ENCODE measurements at regions not wholly inside any gene's neighbourhood (a gene's known extent, or its start where the extent isn't known, plus 50 kb on each side); places are given as distances from the start of the nearest gene placed in this dataset.

DNA sequence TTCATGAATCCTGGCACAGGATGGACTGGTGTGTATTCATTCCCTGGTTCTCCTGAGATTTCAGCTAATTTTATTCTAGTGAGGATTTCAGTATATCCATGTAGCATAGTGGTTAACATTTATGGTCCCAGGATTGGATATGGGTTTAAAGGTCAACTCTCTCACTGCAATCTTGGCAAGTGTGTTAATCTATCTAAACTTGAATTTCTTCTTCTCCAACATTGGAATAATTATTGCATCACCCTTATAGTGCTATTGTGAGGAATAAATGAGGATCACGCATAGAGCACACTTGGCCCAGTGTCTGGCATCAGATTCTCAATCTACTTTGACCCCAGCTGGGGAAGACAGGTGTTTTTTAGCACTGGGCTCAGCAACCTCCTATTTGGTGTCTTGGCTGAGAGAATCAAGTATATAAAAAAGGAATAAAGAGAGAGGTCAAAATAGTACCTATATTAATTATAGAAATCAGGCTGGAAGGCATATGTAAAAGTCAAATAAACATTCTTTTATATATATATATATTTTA, 531.2 kb upstream of the ATP2B1 start:
- Histone ChIP-seq H3K36me3 (ENCODE audit: control insufficient read depth in 2 of 2, insufficient read depth in 2 of 2, low read length in 1 of 2) (no peaks in the 10 kb centered on the region), H3K79me2 (ENCODE audit: control insufficient read depth, insufficient read depth, low read length) (no peaks in the 10 kb centered on the region), H3K4me3 (no peak overlapping the region), H3K9me3 (replicated peaks; ENCODE audit: control insufficient read depth, insufficient read depth, low read length) (no peaks in the 10 kb centered on the region; the same call in 2 of the 3 replicates), H3K4me1 (ENCODE audit: control insufficient read depth, insufficient read depth, low read length) (no peaks in the 10 kb centered on the region), H2AFZ (ENCODE audit: control insufficient read depth, low read depth, low read length) (no peak overlapping the region), H3K9ac (ENCODE audit: control insufficient read depth, insufficient read depth, low read length) (no peak overlapping the region), H3K4me2 (ENCODE audit: control insufficient read depth, insufficient read depth) (no peak overlapping the region), H3K27ac (ENCODE audit: control insufficient read depth, insufficient read depth) (no peak overlapping the region), H3K27me3 (replicated peaks in 1 of 2; ENCODE audit: control insufficient read depth in 2 of 2, insufficient read depth in 2 of 2, low read length in 1 of 2) (no peaks in the 10 kb centered on the region; a peak in 1 of 4 replicates), H4K20me1 (ENCODE audit: control insufficient read depth, insufficient read depth) (no peaks in the 10 kb centered on the region)
- ChIA-PET POLR2A (no interaction called here), CTCF (no interaction called here), SMC1A (ENCODE audit: uncharacterized antibody, unreplicated experiment) (no interaction called here), RAD21 (ENCODE audit: unreplicated experiment) (no interaction called here)
- in situ Hi-C loops (cut with MboI): no loop called here
- DNase-seq (ENCODE audit: low read depth, low spot score) (no peak), FAIRE-seq (no peak), ATAC-seq (no peak)
- no TSS peak for BruUV-seq (replicated peaks)
- intact Hi-C loops (cut with micrococcal nuclease; ENCODE audit: unreplicated experiment): no loop called here
- 27% methylated on average over 1 of the region's 1 CpG for WGBS (ENCODE audit: insufficient coverage, insufficient replicate concordance, low lambda C conversion rate, missing lambda C conversion rate)
- TF ChIP-seq, protein P1, sequence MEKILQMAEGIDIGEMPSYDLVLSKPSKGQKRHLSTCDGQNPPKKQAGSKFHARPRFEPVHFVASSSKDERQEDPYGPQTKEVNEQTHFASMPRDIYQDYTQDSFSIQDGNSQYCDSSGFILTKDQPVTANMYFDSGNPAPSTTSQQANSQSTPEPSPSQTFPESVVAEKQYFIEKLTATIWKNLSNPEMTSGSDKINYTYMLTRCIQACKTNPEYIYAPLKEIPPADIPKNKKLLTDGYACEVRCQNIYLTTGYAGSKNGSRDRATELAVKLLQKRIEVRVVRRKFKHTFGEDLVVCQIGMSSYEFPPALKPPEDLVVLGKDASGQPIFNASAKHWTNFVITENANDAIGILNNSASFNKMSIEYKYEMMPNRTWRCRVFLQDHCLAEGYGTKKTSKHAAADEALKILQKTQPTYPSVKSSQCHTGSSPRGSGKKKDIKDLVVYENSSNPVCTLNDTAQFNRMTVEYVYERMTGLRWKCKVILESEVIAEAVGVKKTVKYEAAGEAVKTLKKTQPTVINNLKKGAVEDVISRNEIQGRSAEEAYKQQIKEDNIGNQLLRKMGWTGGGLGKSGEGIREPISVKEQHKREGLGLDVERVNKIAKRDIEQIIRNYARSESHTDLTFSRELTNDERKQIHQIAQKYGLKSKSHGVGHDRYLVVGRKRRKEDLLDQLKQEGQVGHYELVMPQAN (conservative IDR thresholded peaks at IDR 0.05): no peak
- TF ChIP-seq CBFB (IDR thresholded peaks at IDR 0.05; ENCODE audit: low read depth) (no peak), GABPA (IDR thresholded peaks at IDR 0.05; ENCODE audit: low read depth) (no peak), TBL1XR1 (IDR thresholded peaks at IDR 0.05; ENCODE audit: low read depth, low read length) (no peak), STAT3 (IDR thresholded peaks at IDR 0.05; ENCODE audit: low read depth, low read length) (no peak), BACH1 (IDR thresholded peaks at IDR 0.05; ENCODE audit: borderline replicate concordance) (no peak), POLR2AphosphoS2 (IDR thresholded peaks at IDR 0.05; ENCODE audit: low read depth, low read length) (no peak)
- TF ChIP-seq, protein P2, sequence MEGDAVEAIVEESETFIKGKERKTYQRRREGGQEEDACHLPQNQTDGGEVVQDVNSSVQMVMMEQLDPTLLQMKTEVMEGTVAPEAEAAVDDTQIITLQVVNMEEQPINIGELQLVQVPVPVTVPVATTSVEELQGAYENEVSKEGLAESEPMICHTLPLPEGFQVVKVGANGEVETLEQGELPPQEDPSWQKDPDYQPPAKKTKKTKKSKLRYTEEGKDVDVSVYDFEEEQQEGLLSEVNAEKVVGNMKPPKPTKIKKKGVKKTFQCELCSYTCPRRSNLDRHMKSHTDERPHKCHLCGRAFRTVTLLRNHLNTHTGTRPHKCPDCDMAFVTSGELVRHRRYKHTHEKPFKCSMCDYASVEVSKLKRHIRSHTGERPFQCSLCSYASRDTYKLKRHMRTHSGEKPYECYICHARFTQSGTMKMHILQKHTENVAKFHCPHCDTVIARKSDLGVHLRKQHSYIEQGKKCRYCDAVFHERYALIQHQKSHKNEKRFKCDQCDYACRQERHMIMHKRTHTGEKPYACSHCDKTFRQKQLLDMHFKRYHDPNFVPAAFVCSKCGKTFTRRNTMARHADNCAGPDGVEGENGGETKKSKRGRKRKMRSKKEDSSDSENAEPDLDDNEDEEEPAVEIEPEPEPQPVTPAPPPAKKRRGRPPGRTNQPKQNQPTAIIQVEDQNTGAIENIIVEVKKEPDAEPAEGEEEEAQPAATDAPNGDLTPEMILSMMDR (IDR thresholded peaks at IDR 0.05 in 2 of 3, conservative IDR thresholded peaks at IDR 0.05 in 1 of 3; ENCODE audit: control insufficient read depth in 2 of 3, extremely low read depth in 1 of 3, insufficient read depth in 1 of 3, low read depth in 3 of 3, low read length in 3 of 3): no peak
- TF ChIP-seq, protein P3, sequence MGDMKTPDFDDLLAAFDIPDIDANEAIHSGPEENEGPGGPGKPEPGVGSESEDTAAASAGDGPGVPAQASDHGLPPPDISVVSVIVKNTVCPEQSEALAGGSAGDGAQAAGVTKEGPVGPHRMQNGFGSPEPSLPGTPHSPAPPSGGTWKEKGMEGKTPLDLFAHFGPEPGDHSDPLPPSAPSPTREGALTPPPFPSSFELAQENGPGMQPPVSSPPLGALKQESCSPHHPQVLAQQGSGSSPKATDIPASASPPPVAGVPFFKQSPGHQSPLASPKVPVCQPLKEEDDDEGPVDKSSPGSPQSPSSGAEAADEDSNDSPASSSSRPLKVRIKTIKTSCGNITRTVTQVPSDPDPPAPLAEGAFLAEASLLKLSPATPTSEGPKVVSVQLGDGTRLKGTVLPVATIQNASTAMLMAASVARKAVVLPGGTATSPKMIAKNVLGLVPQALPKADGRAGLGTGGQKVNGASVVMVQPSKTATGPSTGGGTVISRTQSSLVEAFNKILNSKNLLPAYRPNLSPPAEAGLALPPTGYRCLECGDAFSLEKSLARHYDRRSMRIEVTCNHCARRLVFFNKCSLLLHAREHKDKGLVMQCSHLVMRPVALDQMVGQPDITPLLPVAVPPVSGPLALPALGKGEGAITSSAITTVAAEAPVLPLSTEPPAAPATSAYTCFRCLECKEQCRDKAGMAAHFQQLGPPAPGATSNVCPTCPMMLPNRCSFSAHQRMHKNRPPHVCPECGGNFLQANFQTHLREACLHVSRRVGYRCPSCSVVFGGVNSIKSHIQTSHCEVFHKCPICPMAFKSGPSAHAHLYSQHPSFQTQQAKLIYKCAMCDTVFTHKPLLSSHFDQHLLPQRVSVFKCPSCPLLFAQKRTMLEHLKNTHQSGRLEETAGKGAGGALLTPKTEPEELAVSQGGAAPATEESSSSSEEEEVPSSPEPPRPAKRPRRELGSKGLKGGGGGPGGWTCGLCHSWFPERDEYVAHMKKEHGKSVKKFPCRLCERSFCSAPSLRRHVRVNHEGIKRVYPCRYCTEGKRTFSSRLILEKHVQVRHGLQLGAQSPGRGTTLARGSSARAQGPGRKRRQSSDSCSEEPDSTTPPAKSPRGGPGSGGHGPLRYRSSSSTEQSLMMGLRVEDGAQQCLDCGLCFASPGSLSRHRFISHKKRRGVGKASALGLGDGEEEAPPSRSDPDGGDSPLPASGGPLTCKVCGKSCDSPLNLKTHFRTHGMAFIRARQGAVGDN (IDR thresholded peaks at IDR 0.05): no peak

All from GM12878 (cell line).